ENCODE measurements at regions not wholly inside any gene's neighbourhood (a gene's known extent, or its start where the extent isn't known, plus 50 kb on each side); places are given as distances from the start of the nearest gene placed in this dataset.

DNA sequence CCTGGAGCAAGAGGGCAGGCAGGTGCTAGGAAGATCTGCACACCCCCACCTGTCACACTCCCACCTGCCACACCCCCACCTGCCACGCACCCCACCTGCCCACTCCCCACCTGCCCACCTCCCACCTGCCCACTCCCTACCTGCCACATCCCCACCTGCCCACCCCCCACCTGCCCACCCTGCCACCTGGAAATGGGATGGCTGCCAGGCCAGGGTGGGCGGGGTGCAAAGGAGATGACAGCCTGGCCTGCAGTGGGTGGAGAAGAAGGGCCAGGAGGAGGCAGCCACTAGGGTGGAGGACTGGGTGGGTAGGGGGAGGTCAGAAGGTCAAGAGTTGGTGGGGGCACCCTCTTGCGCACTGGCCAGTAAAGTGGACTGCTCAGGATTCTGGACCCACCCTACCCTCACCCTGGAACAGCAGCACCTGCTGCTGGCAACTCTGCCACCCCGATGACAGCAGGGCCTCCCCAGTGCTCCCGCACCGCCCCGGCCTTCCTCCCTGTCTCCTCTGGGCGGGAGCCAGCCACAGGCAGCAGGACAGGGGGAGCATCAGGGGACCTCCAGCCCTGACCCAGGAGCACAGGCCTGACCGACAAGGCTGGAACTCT is 66.8 kb upstream of the NKX1-1 start:
- no peak for DNase-seq

DNA sequence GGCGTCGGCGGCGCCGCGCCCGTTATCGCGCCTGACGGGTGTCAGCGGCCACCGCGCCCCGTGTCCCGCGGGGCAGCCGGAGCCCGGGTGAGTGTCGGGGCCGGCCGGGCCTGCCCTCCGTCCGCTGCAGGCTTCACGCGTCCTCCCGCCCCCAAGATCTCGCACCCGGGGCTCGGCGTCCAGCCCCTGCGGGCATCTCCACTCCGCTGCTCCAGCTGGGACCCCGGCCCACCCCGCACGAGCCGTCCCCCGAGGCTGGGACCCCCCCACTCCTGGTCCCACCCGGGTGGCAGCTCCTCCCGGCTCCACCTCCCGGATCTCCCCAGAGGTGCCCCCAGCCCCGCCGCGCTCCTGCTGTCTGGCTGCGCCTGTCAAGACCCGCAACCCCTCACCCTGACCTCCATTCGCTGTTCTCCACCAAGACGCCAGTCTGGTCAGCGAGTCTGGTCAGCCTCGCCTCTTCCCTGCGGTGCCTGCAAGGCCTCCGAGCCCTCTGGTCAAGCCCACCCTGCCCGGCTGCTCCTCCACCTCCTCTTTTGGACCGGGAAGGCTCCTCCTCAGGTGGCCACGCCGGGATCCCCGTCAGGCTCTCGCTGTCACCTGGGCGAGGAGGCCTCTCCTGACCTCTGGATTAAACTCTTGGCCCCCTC is 66.0 kb upstream of the NKX1-1 start:
- no peak for DNase-seq

DNA sequence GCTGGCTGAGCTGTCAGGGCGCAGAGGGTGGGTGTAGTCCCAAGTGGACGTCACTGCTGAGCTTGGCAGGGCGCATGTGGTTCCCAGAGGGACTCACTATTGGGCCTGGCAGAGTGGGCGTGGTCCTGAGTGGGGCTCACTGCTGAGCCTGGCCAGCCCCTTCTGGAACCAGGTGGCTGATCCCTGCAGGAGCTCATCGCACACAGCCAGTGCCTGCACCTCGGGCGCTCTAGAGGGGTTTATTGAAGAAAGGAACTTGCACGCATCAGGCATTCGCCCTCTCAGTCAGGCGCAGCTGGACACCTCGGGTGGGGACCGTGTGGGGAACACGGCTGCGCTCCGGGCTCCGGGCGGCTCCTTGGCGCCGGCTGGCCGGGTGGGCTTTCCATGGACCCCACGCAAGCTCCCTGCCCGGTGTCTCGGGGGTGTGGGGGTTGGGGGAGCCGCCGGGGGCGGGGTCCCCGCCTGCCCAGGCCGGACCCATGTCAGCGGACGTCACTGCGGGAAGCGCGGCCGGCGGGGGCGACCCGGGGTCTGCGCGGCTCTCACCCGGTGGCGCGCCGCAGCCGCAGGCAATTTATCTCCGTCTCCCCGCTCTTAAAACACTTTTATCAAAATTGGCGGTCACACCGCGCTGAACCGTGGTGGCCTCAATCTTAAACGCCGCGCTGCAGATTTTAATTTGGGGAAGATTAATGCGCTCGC is 65.4 kb upstream of the NKX1-1 start:
- DNase-seq = no peak

DNA sequence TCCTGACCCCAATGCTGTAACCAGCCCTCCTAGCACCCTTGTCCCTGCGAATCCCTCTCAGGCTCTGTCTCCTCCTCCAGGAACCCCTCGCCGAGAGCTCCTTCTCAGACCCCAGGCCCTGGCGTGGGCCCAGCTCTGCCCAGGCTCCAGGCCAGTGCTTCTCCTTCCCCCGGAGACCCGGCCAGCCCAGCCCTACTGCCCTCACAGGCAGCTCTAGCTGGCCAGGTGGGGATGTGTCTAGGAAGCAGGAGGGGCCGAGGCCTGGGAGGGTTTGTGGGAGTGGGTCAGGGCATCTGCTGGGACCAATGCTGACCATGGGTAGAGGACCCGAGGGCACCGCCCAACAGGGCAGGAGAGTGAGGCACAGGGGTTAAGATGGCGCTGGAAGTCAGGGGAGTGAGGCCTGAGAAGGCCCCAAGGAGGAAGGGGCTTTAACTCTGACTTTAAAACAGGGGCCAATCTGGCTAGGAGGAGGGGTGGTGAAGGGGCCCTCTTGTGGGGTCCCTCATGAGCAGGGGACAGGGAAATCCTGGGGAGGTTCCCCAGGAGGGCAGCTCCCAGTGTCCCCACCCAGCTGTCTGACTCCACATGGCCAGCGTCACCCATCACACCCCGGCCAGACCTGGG is 64.7 kb upstream of the NKX1-1 start:
- no peak for DNase-seq

DNA sequence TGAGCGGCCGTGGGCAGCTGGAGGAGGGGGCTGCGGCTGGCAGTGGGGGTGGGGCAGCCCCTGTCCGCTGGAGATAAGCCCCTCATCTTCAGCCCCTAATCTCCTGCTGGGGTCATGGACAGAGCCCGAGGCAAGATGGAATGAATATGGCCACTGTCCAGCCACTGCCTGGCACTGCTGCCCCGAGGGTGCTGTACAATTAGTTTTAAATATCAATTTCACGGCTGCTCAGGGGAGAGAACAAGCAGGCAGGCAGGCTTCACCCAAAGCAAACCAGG is 64.1 kb upstream of the NKX1-1 start:
- DNase-seq = no peak

DNA sequence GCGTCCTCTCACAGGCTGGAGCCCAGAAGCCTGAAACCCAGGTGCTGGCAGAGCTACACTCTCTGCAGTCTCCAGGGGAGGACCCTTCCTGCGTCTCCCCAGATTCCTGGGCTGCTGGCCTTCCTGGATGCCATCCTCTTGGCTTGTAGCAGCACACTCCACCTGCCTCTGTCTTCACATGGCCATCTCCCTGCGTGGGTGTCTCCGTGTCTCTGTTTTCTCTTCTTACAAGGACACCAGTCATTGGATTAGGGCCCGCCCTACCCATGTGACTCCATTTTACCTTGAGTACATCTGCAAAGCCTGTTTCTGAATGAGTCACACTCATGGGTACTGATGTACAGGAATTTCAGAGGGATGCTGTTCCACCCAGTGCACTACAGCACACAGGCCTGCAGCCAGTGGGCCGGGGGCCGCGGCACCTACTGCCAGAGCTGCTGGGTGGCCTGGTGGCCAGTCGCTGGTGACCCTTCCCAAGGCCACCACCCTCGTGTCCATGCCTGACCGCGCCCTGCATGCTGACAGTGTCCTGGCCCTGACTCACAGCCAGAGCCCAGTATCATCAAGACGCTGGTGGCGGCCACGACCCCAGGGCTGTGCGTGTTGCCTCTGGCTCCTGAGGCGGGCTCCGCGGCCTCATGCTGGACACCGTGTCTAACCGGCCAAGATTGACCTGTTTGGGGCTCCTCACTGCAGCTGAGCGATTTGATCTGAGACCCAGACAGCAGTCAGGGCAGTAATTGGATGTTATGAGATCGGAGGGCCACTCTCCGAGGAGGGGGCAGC is 63.6 kb upstream of the NKX1-1 start:
- DNase-seq = no peak

DNA sequence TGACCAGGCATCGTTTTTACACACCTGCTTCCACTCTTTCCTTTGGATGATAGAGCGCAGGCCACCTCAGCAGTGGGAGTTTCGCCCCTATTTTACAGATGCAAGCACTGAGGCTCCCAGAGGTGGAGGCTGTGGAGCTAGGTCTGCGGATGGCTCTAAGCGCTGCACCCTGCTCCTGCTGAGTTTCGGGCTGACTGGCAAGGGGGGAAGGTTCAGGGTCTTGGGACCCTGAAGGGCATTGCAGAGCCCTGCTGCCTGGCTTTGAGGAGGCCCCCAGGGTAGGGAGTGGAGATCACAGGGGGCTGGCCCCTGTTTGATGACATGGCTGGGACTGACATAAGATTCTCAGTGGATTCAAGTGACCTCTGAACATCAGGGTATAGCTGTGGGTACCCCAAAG is 62.8 kb upstream of the NKX1-1 start:
- no peak for DNase-seq

DNA sequence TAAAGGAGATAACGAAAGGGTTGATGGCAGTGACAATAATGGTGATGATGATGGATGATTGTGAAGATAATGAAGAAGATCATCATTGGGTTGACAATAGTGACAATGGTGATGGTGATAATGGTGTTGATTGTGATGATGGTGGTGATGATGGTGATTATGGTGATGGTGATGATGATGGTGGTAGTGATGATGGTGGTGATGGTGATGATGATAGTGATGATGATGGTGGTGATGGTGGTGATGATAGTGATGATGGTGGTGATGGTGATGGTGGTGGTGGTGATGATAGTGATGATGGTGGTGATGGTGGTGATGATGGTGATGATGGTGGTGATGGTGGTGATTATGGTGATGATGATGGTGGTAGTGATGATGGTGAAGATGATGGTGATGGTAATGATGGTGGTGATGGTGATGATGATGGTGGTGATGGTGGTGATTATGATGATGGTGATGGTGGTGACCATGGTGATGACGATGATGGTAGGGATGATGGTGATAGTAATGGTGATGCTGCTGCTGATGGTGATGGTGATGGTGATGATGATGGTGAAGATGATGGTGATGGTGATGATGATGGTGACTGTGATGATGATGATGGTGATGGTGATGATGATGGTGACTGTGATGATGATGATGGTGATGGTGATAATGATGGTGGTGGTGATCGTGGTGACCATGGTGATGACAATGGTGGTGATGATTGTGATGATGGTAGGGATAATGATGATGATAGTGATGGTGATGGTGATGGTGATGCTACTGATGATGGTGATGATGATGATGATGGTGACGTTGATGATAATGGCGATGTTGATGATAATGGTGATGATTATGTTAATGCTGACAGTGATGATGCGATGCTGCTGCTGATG is 61.6 kb upstream of the NKX1-1 start:
- no peak for DNase-seq

DNA sequence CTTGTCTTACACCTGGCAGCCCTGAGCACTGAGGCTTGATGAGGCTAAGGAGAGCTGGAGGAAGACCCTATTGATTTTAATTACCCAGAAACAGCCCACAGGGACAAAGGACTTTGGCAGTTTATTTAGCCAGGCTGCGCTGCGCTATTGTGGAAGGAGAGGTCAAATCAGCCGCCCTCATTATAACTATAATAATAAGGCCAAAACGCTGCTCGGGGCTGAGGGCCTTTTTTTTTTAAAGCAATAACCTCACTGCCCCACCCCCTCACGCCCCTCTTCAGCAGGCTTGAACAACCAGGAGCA is 60.6 kb upstream of the NKX1-1 start:
- no peak for DNase-seq

DNA sequence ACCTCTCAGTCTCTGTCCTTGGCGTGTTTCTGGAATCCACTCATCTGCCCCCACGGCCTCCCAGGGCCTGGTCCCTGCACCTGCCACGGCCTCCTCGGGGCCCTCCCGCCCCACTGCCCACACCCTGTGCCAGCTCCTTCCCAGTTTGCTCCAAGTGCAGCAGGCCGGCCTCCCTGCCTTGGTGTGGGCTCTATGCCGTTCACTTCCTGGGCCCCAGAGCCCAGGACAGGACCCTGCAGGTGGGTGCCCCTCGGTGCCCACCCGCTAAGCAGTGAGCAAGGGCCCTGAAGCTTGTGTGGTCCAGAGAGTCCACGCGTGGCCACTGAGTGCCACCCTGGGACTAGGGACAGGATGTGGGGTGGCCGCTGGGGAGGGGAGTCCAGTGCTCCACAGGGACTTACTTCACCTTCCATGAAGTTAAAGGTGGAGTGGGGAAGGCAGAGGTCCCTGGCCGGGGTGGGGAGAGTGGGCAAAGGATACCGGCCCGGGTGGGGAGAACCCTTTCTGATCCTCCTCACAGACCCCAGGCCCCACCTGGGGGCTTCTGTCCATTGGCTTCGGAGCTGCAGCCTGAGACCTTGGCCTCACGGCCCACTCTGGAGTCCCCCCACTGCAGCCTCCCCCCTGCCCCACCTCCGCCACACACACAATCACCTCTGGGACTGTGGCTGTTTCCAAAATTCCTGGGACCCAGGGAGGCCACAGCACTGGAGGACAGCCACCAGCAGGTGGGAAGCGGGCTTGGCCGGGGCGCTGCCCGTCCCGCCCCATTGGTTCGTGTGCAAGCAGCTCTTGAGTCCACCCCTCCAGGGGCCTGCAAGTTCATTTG is 60.0 kb upstream of the NKX1-1 start:
- DNase-seq = no peak

DNA sequence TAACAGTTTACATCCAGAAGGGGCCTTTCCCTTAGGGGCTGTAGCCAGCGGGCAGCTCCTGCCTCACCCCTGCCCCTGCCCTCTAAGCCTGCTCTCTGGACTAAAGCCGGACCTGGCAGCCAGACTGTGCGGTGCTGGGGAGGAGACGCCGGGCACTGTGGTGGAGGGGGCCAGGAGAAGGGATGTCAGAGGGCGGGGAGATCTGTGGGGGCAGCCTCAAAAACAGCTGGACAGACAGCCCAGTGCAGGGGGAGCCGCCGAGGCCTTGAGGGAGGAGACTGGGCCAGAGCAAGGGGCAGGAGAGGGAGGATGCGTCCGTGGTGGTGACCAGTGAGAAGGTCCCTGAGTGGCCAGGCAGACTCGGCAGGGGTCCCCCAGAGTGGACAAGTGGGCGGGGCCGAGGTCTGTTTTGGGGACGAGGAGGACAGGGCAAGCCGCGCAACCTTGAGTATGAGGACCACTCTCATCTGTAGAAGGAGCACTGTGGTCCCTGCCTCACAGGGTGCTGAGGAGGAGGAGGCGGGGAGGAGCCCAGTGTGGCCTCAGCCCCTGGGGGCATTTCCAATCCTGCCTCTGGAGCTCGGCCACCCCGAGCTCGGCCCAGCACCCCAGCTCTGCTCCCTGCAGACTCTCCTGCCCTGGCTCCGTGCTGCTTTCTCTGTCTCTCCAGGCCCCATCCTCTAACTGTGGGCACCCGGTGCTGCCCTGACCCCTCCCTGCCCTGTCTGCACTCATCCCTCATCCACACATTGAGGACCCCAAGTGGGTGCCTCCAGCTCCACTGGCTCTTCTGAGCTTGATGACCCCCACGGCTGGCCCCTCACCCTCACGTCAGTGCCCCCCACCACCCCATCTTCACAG is 59.2 kb upstream of the NKX1-1 start:
- no peak for DNase-seq

DNA sequence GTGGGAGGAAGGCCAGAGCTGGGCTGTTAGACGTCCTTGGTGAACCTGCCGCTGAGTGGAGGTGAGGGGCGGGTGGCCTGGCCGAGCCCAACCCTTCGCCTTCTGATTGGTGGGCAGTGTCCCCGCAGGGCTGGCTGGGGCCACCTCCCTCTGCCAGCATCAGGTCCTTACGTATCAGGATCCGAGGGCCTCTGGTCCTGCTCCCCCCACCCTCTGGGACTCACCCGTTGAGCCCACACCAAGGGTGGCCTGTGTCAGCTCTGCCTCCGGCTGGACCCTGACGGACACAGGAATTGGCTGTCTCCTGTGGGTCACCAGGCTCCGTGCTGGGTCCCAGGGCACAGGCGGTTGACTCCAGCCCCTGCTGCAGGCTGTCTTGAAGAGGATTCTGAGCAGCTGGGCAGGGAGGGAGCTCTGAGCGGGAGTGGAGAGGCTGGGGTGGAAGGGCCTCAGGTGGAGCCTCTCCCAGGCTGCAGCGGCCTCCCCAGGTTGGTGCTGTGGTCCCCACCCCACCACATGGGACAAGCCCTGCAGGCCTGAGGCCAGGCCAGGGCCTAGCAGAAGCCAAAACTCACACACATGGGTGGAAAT is 58.4 kb upstream of the NKX1-1 start:
- no peak for DNase-seq

DNA sequence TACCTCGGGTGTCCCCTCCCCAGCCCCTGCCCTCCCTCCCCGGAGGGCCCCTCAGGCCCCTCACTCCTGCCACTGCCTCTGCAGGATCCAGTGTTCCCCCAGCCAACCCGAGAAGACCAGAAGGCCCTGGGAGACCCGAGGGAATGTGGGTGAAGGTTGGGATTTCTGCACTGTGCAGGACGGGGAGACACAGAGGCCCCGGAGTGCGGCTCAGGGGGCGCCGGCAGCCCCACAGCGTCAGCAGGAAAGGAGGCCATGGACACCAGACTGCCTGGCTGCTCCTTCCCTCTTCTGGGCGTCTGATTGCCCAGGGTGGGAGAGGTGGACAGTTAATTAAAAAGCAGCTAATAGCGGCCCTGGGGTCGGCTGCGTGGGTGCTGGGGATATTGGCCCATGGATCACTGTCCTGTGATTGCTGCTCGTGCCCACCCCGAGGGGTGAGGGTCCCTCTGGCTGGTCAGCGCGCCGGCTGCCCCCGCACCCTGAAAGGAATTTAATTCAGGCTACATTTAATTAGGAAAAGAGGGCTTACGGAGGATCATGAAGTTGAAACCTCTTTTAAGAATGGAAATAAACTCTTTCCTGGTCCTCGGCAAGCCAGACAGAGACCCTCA is 57.8 kb upstream of the NKX1-1 start:
- DNase-seq = no peak

DNA sequence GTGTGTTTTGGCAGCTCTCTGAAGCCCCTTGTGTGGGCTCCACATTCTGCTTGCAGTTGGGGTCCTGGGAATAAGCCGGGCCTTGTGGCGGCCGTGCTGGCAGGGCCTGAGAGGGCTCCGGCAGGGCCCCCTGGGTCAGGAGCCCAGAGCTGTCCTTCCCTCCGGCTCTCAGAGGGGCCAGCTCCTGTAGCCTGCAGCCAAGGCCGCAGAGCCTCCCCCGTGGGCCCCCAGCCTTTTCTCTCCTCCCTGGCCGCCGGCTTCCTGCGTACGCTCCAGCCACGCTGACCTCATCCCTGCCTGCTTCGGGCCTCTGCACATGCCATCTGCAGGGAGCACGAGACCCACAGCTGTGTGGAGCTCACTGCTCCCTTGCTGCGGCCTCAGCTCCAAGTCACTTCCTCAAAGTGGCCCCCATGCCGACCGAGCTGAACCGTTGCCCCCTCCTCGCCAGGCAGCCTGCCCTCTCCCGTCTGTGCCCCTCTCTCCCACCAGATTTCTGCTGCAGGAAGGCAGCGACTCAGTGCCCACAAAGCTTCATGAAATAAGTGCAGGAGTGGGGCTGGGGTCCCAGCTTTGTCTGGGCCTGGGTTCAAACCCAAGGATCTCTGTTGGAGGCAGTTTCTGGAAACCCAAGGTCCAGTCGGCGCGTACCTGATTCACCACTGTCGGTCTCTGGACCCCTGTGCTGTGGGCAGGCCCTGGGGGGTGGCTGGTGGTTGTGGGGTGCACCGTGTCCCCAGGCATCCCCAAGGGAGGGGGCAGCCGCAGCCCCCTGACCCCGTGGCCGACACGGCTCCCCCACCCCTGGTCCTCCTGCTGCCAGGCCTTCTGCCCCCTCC is 57.1 kb upstream of the NKX1-1 start:
- DNase-seq = no peak

DNA sequence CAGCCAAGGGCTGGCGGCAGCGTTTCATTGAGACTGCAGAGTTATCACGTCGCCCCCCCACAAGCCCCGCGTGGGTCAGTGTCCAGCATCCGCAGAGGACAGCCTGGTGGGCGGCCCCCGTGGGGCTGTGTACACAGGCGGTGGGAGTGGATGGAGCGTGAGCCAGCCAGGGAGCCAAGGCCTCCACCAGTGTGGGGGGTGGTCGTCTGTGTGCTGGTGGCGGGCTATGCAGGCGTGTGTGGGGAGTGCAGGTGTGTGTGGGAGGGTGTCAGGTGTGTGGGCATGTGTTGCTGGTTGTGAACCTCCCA is 56.5 kb upstream of the NKX1-1 start:
- no peak for DNase-seq

DNA sequence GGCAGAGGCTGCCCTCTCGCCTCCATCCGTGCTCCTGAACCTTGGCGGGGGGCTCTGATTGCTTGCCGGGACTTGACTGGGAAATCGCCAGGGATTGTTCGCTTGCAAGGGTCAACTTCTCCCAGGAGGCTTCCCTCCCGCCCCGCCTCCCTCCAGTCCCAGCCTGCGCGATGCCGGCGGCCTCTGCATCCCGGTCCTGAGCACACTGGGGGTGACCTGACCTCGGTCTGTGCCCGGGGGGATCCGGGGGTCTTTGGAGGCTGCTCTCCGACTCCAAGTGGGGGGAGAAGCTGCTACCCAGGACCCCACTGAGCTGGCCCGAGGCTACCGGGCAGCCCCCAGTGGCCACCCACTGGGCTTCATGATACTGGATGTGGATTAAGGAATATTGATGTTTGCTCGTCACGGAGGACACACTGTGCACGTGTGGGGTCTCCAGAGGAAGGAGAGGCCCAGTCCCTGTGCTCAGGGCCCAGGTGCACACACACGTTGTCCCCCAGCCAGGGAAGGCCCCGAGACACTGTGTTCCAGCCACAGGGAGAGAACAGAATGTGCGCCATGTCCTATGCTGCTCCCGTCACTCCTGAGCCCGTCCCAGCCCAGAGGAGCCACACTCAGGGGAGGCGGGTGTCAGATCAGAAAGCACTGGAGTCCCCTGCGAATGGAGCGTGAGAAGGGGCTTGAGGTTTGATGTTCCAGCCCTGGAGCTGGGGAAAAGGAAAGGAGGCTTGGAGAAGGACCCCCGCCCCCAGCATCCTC is 55.9 kb upstream of the NKX1-1 start:
- DNase-seq = no peak

DNA sequence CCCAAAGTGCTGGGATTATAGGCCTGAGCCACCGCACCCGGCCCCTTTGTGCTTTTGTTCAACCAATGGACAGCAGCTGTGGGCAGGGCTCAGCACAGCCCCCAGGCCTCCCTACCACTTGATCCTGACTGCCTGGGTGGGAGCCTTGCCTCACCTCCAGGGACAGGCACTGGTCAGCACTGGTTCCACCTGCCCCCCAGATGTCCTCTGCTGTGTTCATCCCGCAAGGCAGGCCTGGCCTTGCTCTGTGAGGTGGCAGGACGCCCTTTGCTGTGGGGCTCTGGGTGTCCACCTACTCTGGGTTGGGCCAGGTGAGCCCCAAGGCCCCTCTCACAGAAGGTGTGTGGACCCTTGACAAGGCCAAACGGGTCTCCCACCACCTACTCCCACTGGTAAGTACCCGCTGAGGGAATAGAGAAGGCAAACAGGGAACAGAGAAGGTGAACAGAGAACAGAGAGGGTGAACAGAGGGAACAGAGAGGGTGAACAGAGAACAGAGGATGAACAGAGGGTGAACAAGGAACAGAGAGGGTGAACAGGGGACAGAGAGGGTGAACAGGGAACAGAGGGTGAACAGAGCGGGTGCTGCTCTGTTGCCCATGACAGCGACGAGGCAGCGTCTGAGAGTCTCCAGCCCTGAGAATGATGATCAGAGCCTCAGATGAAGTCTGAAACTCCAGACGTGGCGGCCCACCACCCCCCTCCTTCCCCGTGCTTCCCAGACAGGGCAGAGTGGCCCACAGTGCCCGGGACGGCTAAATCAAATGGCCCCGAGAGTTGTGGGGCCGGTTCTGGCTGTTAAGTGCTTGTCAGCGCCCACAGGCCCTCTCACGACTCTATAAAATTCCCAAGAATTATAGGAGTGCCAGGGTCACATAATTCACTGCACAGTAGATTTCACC is 55.0 kb upstream of the NKX1-1 start:
- DNase-seq = no peak
